Duodenal mucosa (tissue), 2 donors: ENCODE measurements at regions not wholly inside any gene's neighbourhood (a gene's known extent, or its start where the extent isn't known, plus 50 kb on each side); places are given as distances from the start of the nearest gene placed in this dataset.

Experiments used
- H3K27ac ChIP-seq: one replicate; pipeline ENCODE4 v1.7.0; 2013; ENCODE audit warnings: low read depth, low read length
- H3K27me3 ChIP-seq, 2 donors: one replicate each; pipeline ENCODE4 v1.7.0; 2013; ENCODE audit warnings: low read length in 2 of 2, control low read depth in 1 of 2; ENCODE audit not compliant: insufficient read depth in 2 of 2, control insufficient read depth in 1 of 2
- H3K36me3 ChIP-seq, 2 donors: one replicate each; pipeline ENCODE4 v1.7.0; 2013; ENCODE audit warnings: low read length in 2 of 2, control low read depth in 1 of 2; ENCODE audit not compliant: insufficient read depth in 2 of 2, control insufficient read depth in 1 of 2
- H3K4me1 ChIP-seq, 2 donors: one replicate each; pipeline ENCODE4 v1.7.0; 2013; ENCODE audit warnings: low read length in 2 of 2, control low read depth in 1 of 2; ENCODE audit not compliant: insufficient read depth in 2 of 2, control insufficient read depth in 1 of 2
- H3K4me3 ChIP-seq, 2 donors: one replicate each; pipeline ENCODE4 v1.7.0; 2013; ENCODE audit warnings: low read length in 2 of 2, low read depth in 1 of 2
- H3K9ac ChIP-seq, 2 donors: one replicate each; pipeline ENCODE4 v1.7.0; 2013; ENCODE audit warnings: low read length in 2 of 2, low read depth in 1 of 2
- H3K9me3 ChIP-seq, 2 donors: one replicate each; pipeline ENCODE4 v1.7.0; 2013; ENCODE audit warnings: low read length in 2 of 2, control low read depth in 1 of 2; ENCODE audit not compliant: control insufficient read depth in 1 of 2

DNA sequence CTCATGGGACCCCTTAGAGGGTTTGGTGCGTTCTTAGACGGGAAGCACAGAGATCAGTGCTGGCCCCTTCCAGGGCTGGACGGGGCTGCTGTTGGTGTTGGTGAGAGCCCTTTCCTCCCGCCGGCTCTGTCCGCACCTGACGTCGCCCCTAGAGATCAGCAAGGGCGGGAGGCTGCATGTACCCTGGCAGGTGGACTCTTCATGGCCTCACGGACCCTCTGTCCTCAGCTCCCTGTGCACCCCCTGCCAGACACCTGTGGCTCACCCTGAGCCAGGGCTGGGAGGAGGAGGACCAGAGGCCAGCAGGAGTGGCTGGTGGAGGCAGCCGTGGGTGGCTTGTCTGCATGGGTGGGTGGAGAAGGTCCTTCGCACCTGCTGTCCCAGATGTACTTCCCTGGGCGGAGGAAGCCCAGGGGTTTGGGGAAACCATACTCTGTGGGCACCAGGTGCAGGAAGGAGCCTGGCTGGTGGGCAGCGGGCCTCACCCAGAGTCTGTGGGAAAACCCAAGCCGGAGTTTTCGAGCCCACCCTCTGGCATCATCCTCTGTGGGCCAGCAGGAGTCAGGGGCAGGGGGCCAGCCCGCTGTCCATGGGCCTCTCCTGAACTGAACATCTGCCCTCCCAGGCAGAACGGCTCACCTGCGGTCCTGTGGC is 348.6 kb downstream of the SEC14L1 start:
- Histone ChIP-seq H3K9me3 (no peaks in the 10 kb centered on the region), H3K36me3 (peaks cover 52 to 78% of the 10 kb centered on the region in 2 donors), H3K4me1 (no peaks in the 10 kb centered on the region), H3K9ac (no peak overlapping the region), H3K27me3 (no peaks in the 10 kb centered on the region), H3K4me3 (no peak overlapping the region), H3K27ac (no peak overlapping the region)

DNA sequence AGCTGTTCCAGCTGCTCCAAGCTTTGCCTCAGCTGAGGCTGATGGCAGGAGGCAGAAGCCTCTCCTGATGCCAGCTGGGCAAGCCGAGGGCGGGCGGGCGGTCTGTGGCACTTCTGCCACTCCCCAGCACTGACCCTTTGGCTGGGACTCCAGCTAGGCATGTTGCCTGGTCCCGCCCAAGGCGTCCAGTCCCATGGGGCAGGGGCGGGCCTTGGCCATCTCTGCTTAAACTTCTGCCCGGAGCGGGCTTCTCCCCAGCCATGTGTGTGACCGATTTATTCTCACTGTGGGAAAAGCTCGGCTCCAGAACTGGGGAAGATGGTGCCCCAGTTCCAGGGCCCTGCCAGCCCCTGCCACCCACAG is 349.1 kb downstream of the SEC14L1 start:
- no peak overlapping the region for H3K27ac ChIP-seq

DNA sequence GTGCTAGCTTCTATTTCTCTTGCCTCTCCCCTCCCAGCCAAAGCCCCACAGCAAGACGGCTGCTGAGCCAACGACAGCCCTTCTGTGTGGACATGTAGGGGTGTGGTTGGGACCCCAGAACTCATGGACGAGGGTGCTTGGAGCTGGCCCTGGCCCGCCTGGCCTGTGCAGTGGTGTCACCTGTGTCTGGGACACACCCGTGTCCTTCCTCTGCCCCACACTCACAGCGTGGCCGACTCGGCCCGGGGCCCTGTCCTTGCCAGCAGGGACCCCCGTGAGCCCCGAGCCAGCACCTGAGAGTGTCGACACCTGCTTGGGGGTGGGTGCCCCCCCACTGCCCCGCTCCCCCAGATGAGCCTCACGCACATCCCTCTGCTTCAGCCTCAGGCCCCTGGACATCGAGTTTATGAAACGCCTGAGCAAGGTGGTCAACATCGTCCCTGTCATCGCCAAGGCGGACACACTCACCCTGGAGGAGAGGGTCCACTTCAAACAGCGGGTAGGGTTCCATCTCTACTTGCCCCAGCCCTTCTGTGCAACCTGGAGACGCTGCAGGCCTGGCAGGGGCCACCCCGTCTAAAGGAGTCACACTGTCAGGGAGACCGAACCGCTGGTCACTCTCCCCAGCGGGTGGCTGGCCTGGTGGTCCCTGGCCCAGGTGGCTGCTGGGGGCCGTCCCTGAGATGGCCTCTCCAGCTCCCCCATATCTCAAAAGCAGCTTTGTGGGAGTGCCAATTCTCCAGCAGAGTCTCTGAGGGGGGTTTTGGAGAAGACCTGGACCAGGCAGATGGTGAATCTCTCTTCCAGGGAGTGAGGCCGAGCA is 349.8 kb downstream of the SEC14L1 start:
- H3K4me1 ChIP-seq: peaks cover 0 to 3% of the 10 kb centered on the region in 2 donors
- H3K9ac ChIP-seq: no peak overlapping the region
- H3K9me3 ChIP-seq: no peaks in the 10 kb centered on the region
- no peak overlapping the region for H3K4me3 ChIP-seq
- no peak overlapping the region for H3K27ac ChIP-seq
- H3K27me3 ChIP-seq: no peaks in the 10 kb centered on the region
- peaks cover 58 to 80% of the 10 kb centered on the region in 2 donors for H3K36me3 ChIP-seq

More for the DNA sequence above, 349.1 kb downstream of the SEC14L1 start:
- Histone ChIP-seq H3K4me3 (no peak overlapping the region), H3K27me3 (no peaks in the 10 kb centered on the region), H3K9me3 (no peaks in the 10 kb centered on the region), H3K9ac (no peak overlapping the region), H3K4me1 (peaks cover 0 to 3% of the 10 kb centered on the region in 2 donors), H3K36me3 (peaks cover 52 to 82% of the 10 kb centered on the region in 2 donors)

DNA sequence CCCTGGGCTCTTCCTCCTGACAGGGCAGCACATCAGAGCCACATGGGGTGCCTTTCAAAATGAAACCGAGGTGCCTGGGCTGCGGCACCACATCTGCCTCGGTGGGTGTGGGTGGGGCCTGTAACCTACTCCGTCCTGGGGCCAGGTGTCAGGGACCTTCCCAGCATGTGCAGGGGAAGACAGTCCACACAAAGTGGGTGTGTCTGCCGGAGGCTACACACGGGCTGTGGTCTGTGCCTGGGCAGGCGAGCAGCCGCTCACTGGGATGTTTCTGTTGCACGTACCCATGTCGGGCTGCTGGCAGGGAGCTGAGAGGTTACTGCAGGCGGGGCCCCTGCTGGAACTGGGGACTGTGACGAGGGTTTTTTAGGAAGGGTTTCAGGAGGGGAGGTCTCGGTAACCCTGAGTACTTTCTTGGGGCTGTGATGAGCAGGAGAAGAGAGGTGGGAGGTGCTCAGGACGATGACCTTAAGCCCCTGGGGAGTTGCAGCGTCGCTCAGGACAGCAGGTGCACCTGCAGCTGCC is 351.2 kb downstream of the SEC14L1 start:
- H3K9ac ChIP-seq: no peak overlapping the region
- no peak overlapping the region for H3K4me3 ChIP-seq
- H3K4me1 ChIP-seq: peaks cover 0 to 3% of the 10 kb centered on the region in 2 donors
- no peaks in the 10 kb centered on the region for H3K9me3 ChIP-seq
- no peak overlapping the region for H3K27ac ChIP-seq
- H3K27me3 ChIP-seq: no peaks in the 10 kb centered on the region
- H3K36me3 ChIP-seq: peaks cover 62 to 87% of the 10 kb centered on the region in 2 donors

DNA sequence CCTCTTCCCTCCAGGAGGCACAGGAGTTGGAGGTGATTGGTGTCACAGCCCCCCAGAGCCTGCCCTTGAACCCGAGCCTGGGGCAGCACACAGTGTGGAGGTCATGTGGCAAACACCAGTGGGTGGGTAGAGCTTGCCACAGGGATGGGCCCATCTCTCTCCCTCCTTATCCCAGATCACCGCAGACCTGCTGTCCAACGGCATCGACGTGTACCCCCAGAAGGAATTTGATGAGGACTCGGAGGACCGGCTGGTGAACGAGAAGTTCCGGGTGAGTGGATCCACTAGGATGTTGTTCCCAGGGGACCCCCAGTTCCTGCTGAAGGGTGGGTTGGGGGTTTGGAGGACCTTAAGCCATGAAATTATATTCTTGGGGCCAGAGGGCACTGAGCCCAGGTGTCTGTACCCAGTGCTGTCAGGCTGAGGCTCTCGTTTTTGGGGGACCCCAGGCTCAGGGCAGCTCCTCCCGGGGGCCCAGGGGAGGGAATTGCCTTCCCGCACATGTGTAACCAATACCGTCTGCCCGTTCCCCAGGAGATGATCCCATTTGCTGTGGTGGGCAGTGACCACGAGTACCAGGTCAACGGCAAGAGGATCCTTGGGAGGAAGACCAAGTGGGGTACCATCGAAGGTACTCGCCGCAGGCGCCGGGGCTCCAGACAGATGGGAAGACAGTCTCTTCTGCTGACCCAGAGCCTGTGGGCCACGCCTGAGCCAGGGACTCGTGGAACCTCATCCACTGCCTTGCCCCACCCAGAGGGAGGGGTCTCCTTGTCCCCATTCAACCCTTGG is 351.9 kb downstream of the SEC14L1 start:
- H3K9me3 ChIP-seq: no peaks in the 10 kb centered on the region

DNA sequence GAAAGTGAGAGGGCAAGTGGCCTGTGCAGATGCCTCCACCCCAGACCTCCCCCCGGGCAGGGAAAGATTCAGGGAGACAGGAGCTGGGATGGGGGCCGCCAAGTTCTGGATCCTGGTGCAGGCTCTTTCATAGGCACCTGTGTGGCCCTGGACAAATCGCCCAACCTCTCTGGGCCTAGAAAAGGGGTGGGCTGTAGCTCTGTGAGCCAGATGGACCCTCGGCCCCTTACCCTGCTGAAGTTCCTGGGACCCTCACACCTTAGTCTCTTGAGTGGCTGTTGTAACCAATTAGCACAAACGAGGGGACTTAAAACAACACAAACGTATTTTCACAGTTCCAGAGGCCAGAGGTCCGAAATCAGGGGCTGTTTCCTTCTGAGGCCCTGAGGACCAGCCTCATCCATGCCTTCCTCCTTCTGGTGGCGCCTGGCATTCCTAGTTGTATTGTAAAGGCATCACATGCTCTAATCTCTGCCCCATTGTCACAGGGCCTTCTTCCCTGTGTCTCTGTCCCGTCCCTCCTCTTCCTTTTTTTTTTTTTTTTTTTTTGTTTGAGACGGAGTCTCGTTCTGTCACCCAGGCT is 352.6 kb downstream of the SEC14L1 start:
- H3K27ac ChIP-seq: no peak overlapping the region

More for the DNA sequence above, 351.9 kb downstream of the SEC14L1 start:
- Histone ChIP-seq H3K4me3 (no peak overlapping the region), H3K4me1 (peaks cover 0 to 3% of the 10 kb centered on the region in 2 donors), H3K27me3 (no peaks in the 10 kb centered on the region), H3K9ac (no peak overlapping the region), H3K36me3 (peaks cover 56 to 92% of the 10 kb centered on the region in 2 donors), H3K27ac (no peak overlapping the region)

DNA sequence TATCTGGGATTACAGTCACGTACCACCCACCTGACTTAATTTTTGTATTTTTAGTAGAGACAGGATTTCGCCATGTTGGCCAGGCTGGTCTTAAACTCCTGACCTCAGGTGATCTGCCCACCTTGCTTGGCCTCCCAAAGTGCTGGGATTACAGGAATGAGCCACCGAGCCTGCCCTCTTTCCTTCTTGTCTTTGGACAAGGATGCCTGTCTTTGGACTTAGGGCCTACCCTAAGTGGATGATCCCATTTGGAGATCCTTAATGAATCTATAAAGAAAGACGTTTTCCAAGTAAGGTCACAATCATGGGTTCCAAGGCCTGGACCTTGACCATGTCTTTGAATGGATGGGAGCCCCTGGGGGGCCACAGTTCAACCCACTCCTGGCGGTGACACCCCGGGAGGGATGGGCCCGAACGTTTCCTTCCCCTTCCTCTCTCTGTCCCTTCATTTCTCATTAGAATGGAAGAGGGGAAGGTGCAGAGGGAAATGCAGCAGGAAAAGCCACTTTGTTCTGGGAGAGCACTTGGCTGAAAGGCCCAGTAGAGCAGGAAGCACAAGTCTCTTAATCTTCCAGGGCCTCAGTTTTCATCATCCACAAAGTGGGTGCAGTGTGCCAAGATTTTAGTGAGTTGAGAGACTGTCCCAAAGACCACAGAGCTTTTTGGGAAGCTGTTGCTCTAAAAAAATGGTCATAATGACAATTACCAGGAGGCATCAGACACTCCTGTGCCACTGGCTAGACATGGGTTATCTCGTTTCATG is 353.3 kb downstream of the SEC14L1 start:
- Histone ChIP-seq H3K27me3 (no peaks in the 10 kb centered on the region), H3K4me1 (peaks cover 0 to 3% of the 10 kb centered on the region in 2 donors), H3K9me3 (no peaks in the 10 kb centered on the region), H3K9ac (no peak overlapping the region), H3K27ac (no peak overlapping the region), H3K4me3 (no peak overlapping the region), H3K36me3 (peaks cover 44 to 83% of the 10 kb centered on the region in 2 donors)

More for the DNA sequence above, 352.6 kb downstream of the SEC14L1 start:
- Histone ChIP-seq H3K9me3 (no peaks in the 10 kb centered on the region), H3K9ac (no peak overlapping the region), H3K4me3 (no peak overlapping the region), H3K36me3 (peaks cover 50 to 85% of the 10 kb centered on the region in 2 donors), H3K27me3 (no peaks in the 10 kb centered on the region), H3K4me1 (peaks cover 0 to 3% of the 10 kb centered on the region in 2 donors)

DNA sequence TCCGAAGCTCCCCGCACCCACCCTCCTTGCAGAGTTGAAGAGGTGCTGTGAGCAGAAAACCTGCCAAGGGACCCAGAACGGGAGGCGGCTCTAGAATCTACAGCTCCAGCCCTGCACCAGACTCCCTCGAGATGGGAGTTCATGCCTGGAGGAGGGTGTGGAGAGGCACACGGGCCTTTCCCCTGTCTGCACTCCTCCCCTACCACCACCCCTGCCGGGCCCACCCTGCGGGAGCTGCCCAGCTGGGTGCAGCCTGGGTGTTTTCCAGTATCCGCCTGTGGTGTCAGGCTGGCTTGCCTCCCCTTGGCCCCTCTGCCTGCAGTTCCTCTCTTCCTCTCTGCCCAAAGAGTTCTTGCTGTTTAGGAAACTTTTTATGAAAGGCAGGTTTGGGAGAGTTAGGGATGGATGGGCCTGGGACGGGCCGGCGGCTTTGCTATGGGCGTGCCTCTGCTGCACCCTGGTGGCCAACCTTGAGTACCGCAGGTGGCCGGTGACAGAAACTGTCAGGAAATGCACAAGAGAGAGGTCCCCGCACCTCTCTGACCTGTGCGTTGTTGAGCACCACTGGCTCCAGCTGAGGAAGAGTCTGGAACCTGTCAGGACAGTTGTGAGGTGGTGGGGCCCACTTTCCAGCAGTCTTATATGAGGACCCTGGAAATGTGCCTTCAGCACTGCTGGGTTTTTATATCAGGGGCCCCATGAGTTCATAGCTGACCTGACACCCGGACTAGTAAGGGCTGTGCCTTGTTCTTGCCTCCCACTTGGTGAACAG is 354.1 kb downstream of the SEC14L1 start:
- Histone ChIP-seq H3K27ac (no peak overlapping the region), H3K9ac (no peak overlapping the region), H3K4me1 (peaks cover 0 to 3% of the 10 kb centered on the region in 2 donors), H3K36me3 (peaks cover 46 to 83% of the 10 kb centered on the region in 2 donors), H3K4me3 (no peak overlapping the region), H3K27me3 (no peaks in the 10 kb centered on the region), H3K9me3 (no peaks in the 10 kb centered on the region)
